ENCODE measurements at regions not wholly inside any gene's neighbourhood (a gene's known extent, or its start where the extent isn't known, plus 50 kb on each side); places are given as distances from the start of the nearest gene placed in this dataset.

- TF ChIP-seq, protein P1, sequence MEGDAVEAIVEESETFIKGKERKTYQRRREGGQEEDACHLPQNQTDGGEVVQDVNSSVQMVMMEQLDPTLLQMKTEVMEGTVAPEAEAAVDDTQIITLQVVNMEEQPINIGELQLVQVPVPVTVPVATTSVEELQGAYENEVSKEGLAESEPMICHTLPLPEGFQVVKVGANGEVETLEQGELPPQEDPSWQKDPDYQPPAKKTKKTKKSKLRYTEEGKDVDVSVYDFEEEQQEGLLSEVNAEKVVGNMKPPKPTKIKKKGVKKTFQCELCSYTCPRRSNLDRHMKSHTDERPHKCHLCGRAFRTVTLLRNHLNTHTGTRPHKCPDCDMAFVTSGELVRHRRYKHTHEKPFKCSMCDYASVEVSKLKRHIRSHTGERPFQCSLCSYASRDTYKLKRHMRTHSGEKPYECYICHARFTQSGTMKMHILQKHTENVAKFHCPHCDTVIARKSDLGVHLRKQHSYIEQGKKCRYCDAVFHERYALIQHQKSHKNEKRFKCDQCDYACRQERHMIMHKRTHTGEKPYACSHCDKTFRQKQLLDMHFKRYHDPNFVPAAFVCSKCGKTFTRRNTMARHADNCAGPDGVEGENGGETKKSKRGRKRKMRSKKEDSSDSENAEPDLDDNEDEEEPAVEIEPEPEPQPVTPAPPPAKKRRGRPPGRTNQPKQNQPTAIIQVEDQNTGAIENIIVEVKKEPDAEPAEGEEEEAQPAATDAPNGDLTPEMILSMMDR (IDR thresholded peaks at IDR 0.05) = no peak
Observed at GRCh38 chr2:123816203-123816602, 208.9 kb upstream of the CNTNAP5 start.

DNA sequence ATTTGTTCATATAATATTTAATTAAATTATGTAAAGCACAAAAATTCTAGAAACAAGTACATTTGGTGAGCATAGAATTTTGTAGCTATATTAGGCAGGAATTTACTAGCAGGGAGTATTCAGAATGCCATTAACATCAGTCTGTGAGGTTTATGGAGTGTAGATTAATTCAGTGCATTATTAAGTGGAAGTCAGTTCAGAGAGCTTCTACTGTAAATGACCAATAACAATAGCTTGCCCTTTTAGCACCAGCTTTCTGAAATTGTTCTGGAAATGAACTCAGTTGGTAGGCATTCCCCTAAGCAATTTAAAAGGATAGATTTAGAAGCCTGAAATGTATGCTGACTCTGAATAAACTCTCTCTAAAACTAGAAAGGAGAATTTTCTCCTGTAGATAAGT is 208.2 kb upstream of the CNTNAP5 start:
- TF ChIP-seq, protein P1 (IDR thresholded peaks at IDR 0.05) = no peak

GRCh38 chr2:123826729-123827271 is 198.3 kb upstream of the CNTNAP5 start:
- TF ChIP-seq, protein P1 (IDR thresholded peaks at IDR 0.05) = no peak

GRCh38 chr2:123839326-123839725 is 185.8 kb upstream of the CNTNAP5 start:
- TF ChIP-seq, protein P1 (IDR thresholded peaks at IDR 0.05) = no peak

- TF ChIP-seq, protein P1 (IDR thresholded peaks at IDR 0.05) = peak; percentile 8; the same call in 1 of the 2 replicates
Observed at GRCh38 chr2:123840016-123840415, 185.1 kb upstream of the CNTNAP5 start.

- TF ChIP-seq, protein P1 (IDR thresholded peaks at IDR 0.05) = no peak
Observed at GRCh38 chr2:123840574-123840973, 184.5 kb upstream of the CNTNAP5 start.

DNA sequence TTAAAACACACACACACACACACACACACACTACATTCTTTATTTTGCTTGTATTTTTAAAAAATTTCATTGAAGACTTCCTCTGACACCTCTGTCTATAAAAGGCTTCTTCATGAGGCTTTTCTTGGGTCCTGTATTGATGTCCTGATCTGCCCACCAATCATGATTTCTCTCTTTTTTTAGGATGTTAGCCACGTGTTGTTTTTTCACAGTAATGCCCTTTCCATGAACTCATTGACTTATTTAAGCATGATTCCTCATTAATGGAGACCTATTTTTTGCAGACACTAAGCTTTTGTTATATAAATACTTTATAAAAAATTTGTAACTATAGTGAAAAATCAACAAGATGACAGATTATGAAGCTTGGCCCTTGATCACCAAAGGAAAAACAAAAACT is 173.8 kb upstream of the CNTNAP5 start:
- TF ChIP-seq, protein P1 (IDR thresholded peaks at IDR 0.05) = no peak

DNA sequence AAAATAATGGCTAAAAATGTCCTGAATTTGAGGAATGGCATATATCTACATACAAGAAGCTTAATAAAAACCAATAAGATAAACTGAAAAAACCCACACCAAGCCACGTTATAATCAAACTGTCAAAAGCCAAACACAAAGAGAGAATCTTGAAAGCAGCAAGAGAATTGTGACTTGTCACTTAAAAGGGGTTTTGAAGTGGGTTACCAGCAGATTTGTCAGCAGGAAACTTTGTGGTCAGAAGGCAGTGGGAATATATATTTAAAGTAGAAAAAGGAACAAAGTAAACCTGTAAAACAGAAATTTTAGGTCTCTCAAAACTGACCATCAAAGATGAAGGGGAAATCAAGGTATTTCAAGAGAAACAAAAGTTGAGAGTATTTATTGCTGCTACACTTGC is 171.9 kb upstream of the CNTNAP5 start:
- TF ChIP-seq, protein P1 (IDR thresholded peaks at IDR 0.05) = no peak
